HFFc6 (cell line): ENCODE measurements at regions not wholly inside any gene's neighbourhood (a gene's known extent, or its start where the extent isn't known, plus 50 kb on each side); places are given as distances from the start of the nearest gene placed in this dataset.
A peak's percentile ranks its signal among the peaks of the same experiment; 100 is the strongest.

Experiments used
- DNase-seq: peaks from one replicate; pipeline ENCODE4 v3.0.0-alpha.2; 2018
- H3K27ac Mint-ChIP-seq: 2 replicates; pipeline ENCODE4 v1.8.0; 2020; ENCODE audit warnings: mild to moderate bottlenecking, mixed read lengths
- H3K27me3 Mint-ChIP-seq: 2 replicates; pipeline ENCODE4 v1.8.0; 2021; ENCODE audit warnings: mild to moderate bottlenecking, moderate library complexity, mixed read lengths; ENCODE audit not compliant: insufficient read depth
- H3K36me3 Mint-ChIP-seq: 2 replicates; pipeline ENCODE4 v1.8.0; 2021; ENCODE audit warnings: low read depth, mixed read lengths
- H3K4me1 Mint-ChIP-seq: 2 replicates; pipeline ENCODE4 v1.8.0; 2020; ENCODE audit warnings: low read depth, mixed read lengths
- H3K4me3 Mint-ChIP-seq: 2 replicates; pipeline ENCODE4 v1.8.0; 2020; ENCODE audit warnings: mild to moderate bottlenecking, moderate library complexity, mixed read lengths
- H3K9me3 Mint-ChIP-seq: 2 replicates; pipeline ENCODE4 v1.8.0; 2020; ENCODE audit warnings: mild to moderate bottlenecking, mixed read lengths
- TF ChIP-seq, protein P1 (sequence below): fragments of 200-600 bp; sonication (generic); IDR thresholded peaks from 2 replicates; pipeline ENCODE4 v1.5.0; 2021; ENCODE audit warnings: antibody characterized with exemption, mild to moderate bottlenecking

DNA sequence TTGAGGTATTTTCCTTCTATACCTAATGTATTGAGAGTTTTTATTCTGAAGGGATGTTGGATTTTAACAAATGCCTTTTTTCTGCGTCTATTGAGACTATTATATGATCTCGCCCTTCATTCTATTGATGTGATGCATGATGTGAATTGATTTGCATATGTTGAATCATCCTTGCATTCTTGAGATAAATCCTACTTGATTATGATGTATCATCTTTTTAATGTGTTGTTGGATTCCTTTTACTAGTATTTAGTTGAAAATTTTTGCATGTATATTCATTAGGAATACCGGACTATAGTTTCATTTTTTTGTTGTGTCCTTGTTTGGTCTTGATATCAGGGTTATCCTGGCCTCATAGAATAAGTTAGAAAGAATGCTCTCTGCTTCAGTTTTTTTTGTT, 169.7 kb downstream of the NPR3 start:
- peaks cover 5% of the 10 kb centered on the region for H3K27me3 Mint-ChIP-seq
- no peak for DNase-seq
- peak overlapping the region; percentile 35; the same call in 1 of the 2 replicates for H3K4me3 Mint-ChIP-seq
- TF ChIP-seq, protein P1, sequence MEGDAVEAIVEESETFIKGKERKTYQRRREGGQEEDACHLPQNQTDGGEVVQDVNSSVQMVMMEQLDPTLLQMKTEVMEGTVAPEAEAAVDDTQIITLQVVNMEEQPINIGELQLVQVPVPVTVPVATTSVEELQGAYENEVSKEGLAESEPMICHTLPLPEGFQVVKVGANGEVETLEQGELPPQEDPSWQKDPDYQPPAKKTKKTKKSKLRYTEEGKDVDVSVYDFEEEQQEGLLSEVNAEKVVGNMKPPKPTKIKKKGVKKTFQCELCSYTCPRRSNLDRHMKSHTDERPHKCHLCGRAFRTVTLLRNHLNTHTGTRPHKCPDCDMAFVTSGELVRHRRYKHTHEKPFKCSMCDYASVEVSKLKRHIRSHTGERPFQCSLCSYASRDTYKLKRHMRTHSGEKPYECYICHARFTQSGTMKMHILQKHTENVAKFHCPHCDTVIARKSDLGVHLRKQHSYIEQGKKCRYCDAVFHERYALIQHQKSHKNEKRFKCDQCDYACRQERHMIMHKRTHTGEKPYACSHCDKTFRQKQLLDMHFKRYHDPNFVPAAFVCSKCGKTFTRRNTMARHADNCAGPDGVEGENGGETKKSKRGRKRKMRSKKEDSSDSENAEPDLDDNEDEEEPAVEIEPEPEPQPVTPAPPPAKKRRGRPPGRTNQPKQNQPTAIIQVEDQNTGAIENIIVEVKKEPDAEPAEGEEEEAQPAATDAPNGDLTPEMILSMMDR = no peak
- no peak overlapping the region for H3K27ac Mint-ChIP-seq
- peaks cover 15% of the 10 kb centered on the region for H3K36me3 Mint-ChIP-seq
- peaks cover 12% of the 10 kb centered on the region for H3K4me1 Mint-ChIP-seq
- H3K9me3 Mint-ChIP-seq = peaks cover 37% of the 10 kb centered on the region

DNA sequence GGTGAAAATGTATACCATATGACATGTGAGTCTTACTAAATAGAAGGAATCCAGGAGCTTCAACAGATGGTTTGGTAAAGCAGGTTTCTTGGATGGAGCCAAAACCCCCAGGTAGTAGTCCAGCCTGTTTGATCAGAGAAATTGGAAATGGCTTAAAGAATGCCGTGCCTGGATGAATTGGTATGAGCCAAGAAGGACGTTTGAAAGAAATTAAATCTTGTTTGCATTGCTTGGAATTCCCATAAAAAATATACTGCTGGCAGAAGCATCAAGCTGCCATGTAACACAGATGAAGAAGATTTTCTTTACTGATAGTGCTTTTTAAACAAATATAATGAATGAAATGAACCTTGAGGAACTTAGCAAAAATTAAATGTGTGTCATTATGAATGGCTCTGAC, 176.3 kb downstream of the NPR3 start:
- DNase-seq = no peak
- H3K27ac Mint-ChIP-seq = no peak overlapping the region
- no peak overlapping the region for H3K4me3 Mint-ChIP-seq
- H3K9me3 Mint-ChIP-seq = peaks cover 16% of the 10 kb centered on the region
- H3K36me3 Mint-ChIP-seq = peaks cover 12% of the 10 kb centered on the region
- TF ChIP-seq, protein P1 = no peak
- peaks cover 16% of the 10 kb centered on the region for H3K4me1 Mint-ChIP-seq
- peaks cover 1% of the 10 kb centered on the region for H3K27me3 Mint-ChIP-seq

DNA sequence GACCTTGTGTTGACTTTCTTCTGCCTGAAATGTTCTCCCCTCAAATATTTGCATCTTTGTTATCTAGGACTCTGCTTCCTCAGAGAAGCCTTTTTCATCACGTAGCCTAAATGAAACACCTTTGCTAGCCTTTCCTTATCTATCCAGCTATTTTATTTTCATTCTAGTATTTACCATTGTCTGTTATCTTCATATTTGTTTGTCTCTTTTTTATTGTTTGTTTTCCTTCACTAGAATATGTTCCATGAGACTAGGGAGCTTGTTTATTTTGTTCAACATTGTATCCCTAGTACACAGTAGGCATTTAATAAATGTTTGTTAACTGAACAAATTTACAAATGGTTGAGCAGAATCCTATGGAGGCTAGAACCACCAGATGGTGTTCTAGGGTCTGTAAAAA, 178.0 kb downstream of the NPR3 start:
- H3K4me3 Mint-ChIP-seq = no peak overlapping the region
- H3K9me3 Mint-ChIP-seq = peaks cover 5% of the 10 kb centered on the region; the same call in 1 of the 2 replicates
- H3K4me1 Mint-ChIP-seq = peaks cover 16% of the 10 kb centered on the region
- H3K36me3 Mint-ChIP-seq = peaks cover 6% of the 10 kb centered on the region
- peaks cover 1% of the 10 kb centered on the region for H3K27me3 Mint-ChIP-seq
- DNase-seq = no peak
- TF ChIP-seq, protein P1 = no peak
- no peak overlapping the region for H3K27ac Mint-ChIP-seq

DNA sequence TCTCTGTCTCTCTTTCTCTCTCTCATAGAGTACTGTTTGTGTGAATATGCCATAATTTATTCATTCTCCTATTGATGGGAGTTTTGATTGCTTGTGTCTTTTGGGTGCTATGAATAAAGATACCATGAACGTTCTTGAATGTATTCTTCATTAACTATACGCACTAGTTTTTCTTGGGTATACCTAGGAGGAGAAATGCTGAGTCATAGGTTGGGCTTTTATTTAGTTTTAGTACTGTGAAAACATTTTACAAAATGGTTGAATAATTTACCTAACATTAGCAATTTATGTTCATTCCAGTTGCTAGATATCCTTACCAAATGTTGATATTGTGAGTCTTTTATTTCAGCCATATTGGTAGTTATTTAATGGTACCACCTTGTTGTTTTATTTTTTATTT, 192.5 kb downstream of the NPR3 start:
- DNase-seq = no peak
- Mint-ChIP-seq H3K4me3 (no peak overlapping the region), H3K27ac (no peak overlapping the region), H3K27me3 (no peaks in the 10 kb centered on the region), H3K36me3 (peaks cover 24% of the 10 kb centered on the region), H3K9me3 (peaks cover 17% of the 10 kb centered on the region), H3K4me1 (peaks cover 2% of the 10 kb centered on the region)
- TF ChIP-seq, protein P1 = no peak

DNA sequence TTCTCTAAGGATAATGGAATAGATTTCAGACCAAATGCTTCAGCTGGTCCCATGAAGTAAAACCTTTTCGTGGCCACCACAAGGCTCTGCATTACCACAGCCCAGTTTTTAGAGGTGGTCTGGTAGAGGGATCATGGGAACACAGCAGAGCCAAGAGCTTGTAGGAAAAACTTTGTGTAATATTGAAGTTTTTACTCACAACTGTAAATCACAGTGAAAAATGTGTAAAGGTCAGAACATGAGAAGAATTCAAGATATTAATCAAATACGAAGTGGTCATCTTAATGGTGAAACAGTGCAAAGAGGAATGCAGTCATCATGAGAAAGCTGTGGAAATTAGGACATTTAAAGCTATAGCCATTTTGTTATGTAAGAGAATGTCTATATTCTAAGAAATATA, 197.5 kb downstream of the NPR3 start:
- Mint-ChIP-seq H3K27ac (no peak overlapping the region), H3K27me3 (no peaks in the 10 kb centered on the region), H3K4me1 (peaks cover 26% of the 10 kb centered on the region), H3K36me3 (peaks cover 10% of the 10 kb centered on the region), H3K4me3 (no peak overlapping the region), H3K9me3 (no peaks in the 10 kb centered on the region)
- TF ChIP-seq, protein P1 = no peak
- no peak for DNase-seq

DNA sequence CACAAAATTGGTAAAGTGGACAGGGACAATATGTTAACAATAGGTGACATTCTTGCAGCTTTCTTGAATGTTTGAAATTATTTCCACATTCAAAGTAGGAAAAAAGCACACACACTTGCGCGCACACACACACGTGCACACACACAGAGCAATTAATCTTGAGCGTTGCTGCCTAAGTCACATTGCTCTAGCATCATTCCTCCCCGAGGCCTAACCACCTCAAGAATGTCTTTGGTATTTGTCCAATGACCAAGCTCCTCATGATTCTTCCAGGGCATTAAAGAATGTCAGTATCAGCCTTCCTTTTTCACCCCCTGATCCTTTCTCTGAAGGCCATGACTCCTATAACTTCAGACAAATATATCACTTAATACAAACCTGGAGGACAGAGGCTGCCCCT, 198.1 kb downstream of the NPR3 start:
- Mint-ChIP-seq H3K36me3 (peaks cover 11% of the 10 kb centered on the region), H3K27me3 (no peaks in the 10 kb centered on the region)
- peak; percentile 68 for DNase-seq

More for the DNA sequence above, 198.1 kb downstream of the NPR3 start:
- Mint-ChIP-seq H3K4me1 (peaks cover 26% of the 10 kb centered on the region), H3K27ac (peak overlapping the region; percentile 14; the same call in 1 of the 2 replicates), H3K4me3 (no peak overlapping the region), H3K9me3 (no peaks in the 10 kb centered on the region)
- TF ChIP-seq, protein P1 = no peak
